Ovary (tissue), 3 donors: ENCODE measurements at regions not wholly inside any gene's neighbourhood (a gene's known extent, or its start where the extent isn't known, plus 50 kb on each side); places are given as distances from the start of the nearest gene placed in this dataset.

Experiments used
- EP300 ChIP-seq: sonication (generic); formaldehyde crosslinking; IDR thresholded peaks from one replicate; pipeline ENCODE4 v1.6.1; 2017; ENCODE audit warnings: antibody characterized with exemption
- POLR2A ChIP-seq: fragments of 450-650 bp; IDR thresholded peaks from one replicate; pipeline ENCODE4 v1.6.1; 2017; ENCODE audit warnings: antibody characterized with exemption, mild to moderate bottlenecking, moderate library complexity
- TF ChIP-seq, protein P1 (sequence below), 3 donors: fragments of 450-650 bp in 2 of 3; fragments of 200-600 bp in 1 of 3; IDR thresholded peaks; one replicate each; pipeline versions ENCODE4 v1.5.1 to v1.8.0; 2016 to 2022; ENCODE audit warnings: antibody characterized with exemption in 3 of 3, mild to moderate bottlenecking in 1 of 3
- donor health status: DM: no; HTN: no; CAD: no.

DNA sequence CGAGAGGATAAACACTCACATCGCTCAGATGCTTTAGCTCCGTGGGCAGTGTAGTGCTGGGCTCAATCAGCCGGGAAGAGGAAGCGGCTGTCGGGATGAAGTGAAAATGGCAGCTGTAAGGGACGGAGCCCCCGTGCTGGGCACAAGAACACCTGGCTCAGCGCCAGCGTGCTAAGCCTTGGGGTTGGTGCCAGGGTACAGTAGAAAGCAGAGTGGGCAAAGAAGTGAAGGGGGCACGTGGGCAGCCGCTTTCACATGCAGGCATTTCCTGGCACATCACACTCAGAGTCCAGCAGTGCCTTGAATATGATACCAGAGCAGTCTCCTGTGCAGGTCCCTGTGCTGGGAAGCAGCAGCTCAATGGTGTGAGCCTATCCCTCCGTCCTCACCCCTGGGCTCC is 51.1 kb upstream of the FOXF1 start:
- TF ChIP-seq, protein P1, sequence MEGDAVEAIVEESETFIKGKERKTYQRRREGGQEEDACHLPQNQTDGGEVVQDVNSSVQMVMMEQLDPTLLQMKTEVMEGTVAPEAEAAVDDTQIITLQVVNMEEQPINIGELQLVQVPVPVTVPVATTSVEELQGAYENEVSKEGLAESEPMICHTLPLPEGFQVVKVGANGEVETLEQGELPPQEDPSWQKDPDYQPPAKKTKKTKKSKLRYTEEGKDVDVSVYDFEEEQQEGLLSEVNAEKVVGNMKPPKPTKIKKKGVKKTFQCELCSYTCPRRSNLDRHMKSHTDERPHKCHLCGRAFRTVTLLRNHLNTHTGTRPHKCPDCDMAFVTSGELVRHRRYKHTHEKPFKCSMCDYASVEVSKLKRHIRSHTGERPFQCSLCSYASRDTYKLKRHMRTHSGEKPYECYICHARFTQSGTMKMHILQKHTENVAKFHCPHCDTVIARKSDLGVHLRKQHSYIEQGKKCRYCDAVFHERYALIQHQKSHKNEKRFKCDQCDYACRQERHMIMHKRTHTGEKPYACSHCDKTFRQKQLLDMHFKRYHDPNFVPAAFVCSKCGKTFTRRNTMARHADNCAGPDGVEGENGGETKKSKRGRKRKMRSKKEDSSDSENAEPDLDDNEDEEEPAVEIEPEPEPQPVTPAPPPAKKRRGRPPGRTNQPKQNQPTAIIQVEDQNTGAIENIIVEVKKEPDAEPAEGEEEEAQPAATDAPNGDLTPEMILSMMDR (IDR thresholded peaks at IDR 0.05): no peak
- no peak for TF ChIP-seq POLR2A
- no peak for TF ChIP-seq EP300
